ENCODE measurements at regions not wholly inside any gene's neighbourhood (a gene's known extent, or its start where the extent isn't known, plus 50 kb on each side); places are given as distances from the start of the nearest gene placed in this dataset.
A peak's percentile ranks its signal among the peaks of the same experiment; 100 is the strongest.

DNA sequence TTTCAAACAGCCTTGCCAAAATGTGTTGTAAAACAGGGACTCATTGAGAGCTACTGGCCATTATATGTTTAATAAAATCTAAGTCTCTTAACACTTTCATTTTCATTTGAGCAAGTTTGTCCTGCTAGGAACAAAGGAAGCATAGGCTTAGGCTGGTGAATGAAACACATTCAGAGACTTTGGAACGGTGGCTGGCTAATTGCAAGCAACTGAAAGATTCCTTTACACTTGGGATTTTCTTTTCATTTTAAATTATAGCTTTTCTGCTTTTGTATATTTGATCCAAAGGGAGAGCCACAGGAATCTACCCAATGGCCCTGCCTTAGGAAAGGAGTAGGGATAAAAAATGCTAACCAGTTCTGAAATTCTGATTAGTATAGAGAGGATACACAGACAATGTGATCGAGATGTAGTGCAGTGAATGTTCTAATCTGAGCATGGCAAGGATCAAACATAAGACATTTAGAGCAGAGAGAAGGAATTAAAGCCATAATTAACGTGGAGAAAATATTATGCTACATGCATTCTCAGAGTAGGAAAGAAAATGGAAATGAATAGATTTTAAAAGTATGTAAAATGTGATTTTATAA is 911.4 kb upstream of the SLC39A10 start:
- H3K4me3 ChIP-seq = no peak overlapping the region
- 0 to 92% (median 62%) methylated on average over 2 to 3 of the region's 3 CpGs; no CpG with 5 or more reads in 1 of the 10 experiments for WGBS, 10 experiments
- in situ Hi-C loops (cut with MboI; ENCODE audit: low pct_unique_long_range_greater_than_20kb in 2 of 9, low sequenced_read_pairs in 9 of 9, unreplicated experiment in 9 of 9) = no loop called here
- no peak for ATAC-seq (replicated peaks in 6 of 8)
- no peak overlapping the region for H3K27ac ChIP-seq
- H3K4me1 ChIP-seq (replicated peaks in 1 of 2) = no peaks in the 10 kb centered on the region

- H3K4me1 ChIP-seq (replicated peaks in 1 of 2) = no peaks in the 10 kb centered on the region
- H3K4me3 ChIP-seq = no peak overlapping the region
- in situ Hi-C loops (cut with MboI; ENCODE audit: low pct_unique_long_range_greater_than_20kb in 2 of 9, low sequenced_read_pairs in 9 of 9, unreplicated experiment in 9 of 9) = no loop called here
- 39 to 100% (median 80%) methylated on average over 1 to 2 of the region's 2 CpGs; no CpG with 5 or more reads in 1 of the 10 experiments for WGBS, 10 experiments
- no peak for ATAC-seq (replicated peaks in 6 of 8)
- no peak overlapping the region for H3K27ac ChIP-seq
These were observed 914.3 kb upstream of the SLC39A10 start for GRCh38 chr2:194742706-194743105.

GRCh38 chr2:194739217-194739616 is 917.8 kb upstream of the SLC39A10 start:
- Histone ChIP-seq H3K27ac (no peak overlapping the region), H3K4me3 (no peak overlapping the region), H3K4me1 (replicated peaks in 1 of 2) (no peaks in the 10 kb centered on the region)
- in situ Hi-C loops (cut with MboI; ENCODE audit: low pct_unique_long_range_greater_than_20kb in 2 of 9, low sequenced_read_pairs in 9 of 9, unreplicated experiment in 9 of 9) = no loop called here
- 0 to 97% (median 79%) methylated on average over 3 of the region's 3 CpGs; no CpG with 5 or more reads in 2 of the 10 experiments for WGBS, 10 experiments
- ATAC-seq (replicated peaks in 6 of 8) = no peak

DNA sequence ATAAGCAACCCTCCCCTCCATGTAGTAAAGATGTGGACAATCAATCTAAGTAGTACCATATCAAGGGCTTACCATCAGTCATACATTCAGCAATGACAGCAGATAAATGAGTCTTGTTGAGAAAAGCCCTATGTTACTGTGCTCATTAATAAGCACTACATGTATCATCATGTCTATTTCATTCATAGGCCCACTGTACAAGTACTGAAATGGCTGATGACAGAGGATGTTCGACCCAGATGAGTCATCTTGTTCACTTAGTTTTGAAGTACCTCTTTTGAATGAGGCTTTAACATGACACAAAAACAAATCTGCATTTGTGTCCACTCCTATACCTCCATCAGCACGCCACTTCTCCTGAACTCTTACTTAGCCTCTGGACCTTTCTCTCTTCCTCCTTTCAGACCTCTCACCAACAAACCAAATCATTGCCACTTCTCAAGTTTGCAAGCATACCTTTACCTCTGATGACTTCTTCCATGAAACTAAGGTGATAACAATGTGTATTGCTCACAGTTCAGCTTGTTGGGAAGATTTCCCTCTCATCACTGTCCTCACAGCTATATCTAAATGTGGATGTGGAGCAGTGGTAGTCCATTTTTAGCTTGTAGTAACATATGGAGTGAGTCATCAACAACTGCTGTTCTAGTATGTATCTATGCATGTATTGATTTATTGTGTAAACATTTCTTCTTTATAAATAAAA is 921.0 kb upstream of the SLC39A10 start:
- in situ Hi-C loops (cut with MboI; ENCODE audit: low pct_unique_long_range_greater_than_20kb in 2 of 9, low sequenced_read_pairs in 9 of 9, unreplicated experiment in 9 of 9) = no loop called here
- ATAC-seq (replicated peaks in 6 of 8) = peak in 3 of 8 experiments; percentile 31 to 45 (median 32)
- Histone ChIP-seq H3K27ac (no peak overlapping the region), H3K4me1 (replicated peaks in 1 of 2) (no peaks in the 10 kb centered on the region), H3K4me3 (no peak overlapping the region)
- 0 to 100% (median 81%) methylated on average over 1 to 2 of the region's 2 CpGs; no CpG with 5 or more reads in 2 of the 10 experiments for WGBS, 10 experiments

- ATAC-seq (replicated peaks in 6 of 8) = no peak
- Histone ChIP-seq H3K27ac (no peak overlapping the region), H3K4me3 (no peak overlapping the region), H3K4me1 (replicated peaks in 1 of 2) (no peaks in the 10 kb centered on the region)
- WGBS, 10 experiments = 0 to 88% (median 25%) methylated on average over 1 of the region's 1 CpG; no CpG with 5 or more reads in 3 of the 10 experiments
- in situ Hi-C loops (cut with MboI; ENCODE audit: low pct_unique_long_range_greater_than_20kb in 2 of 9, low sequenced_read_pairs in 9 of 9, unreplicated experiment in 9 of 9) = no loop called here
These were observed 926.8 kb upstream of the SLC39A10 start for GRCh38 chr2:194730266-194730665.

DNA sequence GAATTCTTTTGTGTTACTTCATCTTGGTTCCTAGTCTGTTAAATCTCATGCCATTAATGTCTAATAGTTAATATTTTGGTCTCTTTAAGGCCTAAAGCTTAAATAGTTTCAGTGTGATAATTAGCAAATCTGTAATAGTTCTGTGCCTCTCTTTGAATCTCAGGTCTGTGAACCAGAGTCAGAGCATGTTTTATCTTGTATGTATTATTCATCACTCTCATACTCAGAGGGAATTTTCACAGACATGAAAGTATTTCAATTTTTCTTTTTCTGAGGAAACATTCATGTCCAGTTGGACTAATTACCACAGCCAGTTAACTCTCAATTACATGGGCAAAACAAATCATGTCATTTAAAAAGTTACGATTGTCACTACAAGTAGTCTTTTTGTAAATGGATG is 931.9 kb upstream of the SLC39A10 start:
- Histone ChIP-seq H3K4me1 (replicated peaks in 1 of 2) (peaks cover 0 to 10% of the 10 kb centered on the region in 2 donors), H3K27ac (no peak overlapping the region), H3K4me3 (no peak overlapping the region)
- WGBS, 10 experiments = 8 to 100% (median 83%) methylated on average over 1 of the region's 1 CpG; no CpG with 5 or more reads in 2 of the 10 experiments
- in situ Hi-C loops (cut with MboI; ENCODE audit: low pct_unique_long_range_greater_than_20kb in 2 of 9, low sequenced_read_pairs in 9 of 9, unreplicated experiment in 9 of 9) = no loop called here
- ATAC-seq (replicated peaks in 6 of 8) = no peak

DNA sequence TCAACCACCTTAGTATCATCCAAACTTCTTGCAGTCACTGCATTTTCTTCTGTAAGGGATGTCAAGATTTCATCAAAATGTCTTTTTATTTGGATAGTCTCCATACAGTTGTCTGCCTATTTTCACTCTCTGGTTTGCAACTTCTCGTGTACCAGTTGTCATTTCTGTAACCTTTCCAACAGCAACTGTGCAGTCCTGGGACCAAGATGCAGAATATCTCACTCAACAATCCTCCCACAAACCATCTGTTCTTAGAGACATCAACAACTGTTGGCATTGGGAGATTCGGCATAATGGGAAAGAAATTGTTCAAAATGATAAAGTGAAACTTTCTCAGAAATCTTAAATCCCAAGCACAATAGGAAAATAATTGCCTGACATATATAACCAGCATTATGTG is 933.6 kb upstream of the SLC39A10 start:
- H3K4me1 ChIP-seq (replicated peaks in 1 of 2) = peaks cover 0 to 11% of the 10 kb centered on the region in 2 donors
- no peak overlapping the region for H3K27ac ChIP-seq
- no peak for ATAC-seq (replicated peaks in 6 of 8)
- WGBS, 10 experiments = 0 to 100% (median 86%) methylated on average over 1 to 2 of the region's 2 CpGs; no CpG with 5 or more reads in 1 of the 10 experiments
- in situ Hi-C loops (cut with MboI; ENCODE audit: low pct_unique_long_range_greater_than_20kb in 2 of 9, low sequenced_read_pairs in 9 of 9, unreplicated experiment in 9 of 9) = no loop called here
- no peak overlapping the region for H3K4me3 ChIP-seq

DNA sequence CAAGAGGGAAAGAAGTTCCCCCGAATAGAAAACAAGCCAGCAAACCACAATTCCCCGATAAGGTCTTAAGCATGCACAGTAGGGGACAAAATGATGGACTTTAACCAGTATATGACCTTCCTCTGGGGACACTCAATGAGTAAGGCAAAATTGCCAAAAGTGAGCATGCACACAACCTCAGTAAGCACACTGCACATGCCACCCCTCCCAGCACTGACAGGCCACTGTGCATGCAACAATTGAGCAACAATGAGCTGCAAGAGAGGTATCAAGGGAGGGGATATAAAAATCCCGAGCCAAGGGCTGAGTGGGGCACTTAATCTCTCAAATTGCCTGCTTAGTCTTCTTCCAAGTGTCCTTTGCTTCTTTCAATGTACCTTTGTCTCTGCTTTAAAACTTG is 935.8 kb upstream of the SLC39A10 start:
- no peak overlapping the region for H3K27ac ChIP-seq
- in situ Hi-C loops (cut with MboI; ENCODE audit: low pct_unique_long_range_greater_than_20kb in 2 of 9, low sequenced_read_pairs in 9 of 9, unreplicated experiment in 9 of 9) = no loop called here
- ATAC-seq (replicated peaks in 6 of 8) = no peak
- H3K4me1 ChIP-seq (replicated peaks in 1 of 2) = peaks cover 0 to 11% of the 10 kb centered on the region in 2 donors
- no peak overlapping the region for H3K4me3 ChIP-seq
- WGBS, 10 experiments = 0 to 95% (median 84%) methylated on average over 2 to 3 of the region's 3 CpGs; no CpG with 5 or more reads in 2 of the 10 experiments

GRCh38 chr2:194720462-194720861 is 936.6 kb upstream of the SLC39A10 start:
- H3K27ac ChIP-seq = no peak overlapping the region
- 10 to 75% (median 37%) methylated on average over 2 of the region's 2 CpGs; no CpG with 5 or more reads in 3 of the 10 experiments for WGBS, 10 experiments
- in situ Hi-C loops (cut with MboI; ENCODE audit: low pct_unique_long_range_greater_than_20kb in 2 of 9, low sequenced_read_pairs in 9 of 9, unreplicated experiment in 9 of 9) = no loop called here
- peak in 3 of 8 experiments; percentile 59 to 65 (median 63) for ATAC-seq (replicated peaks in 6 of 8)
- H3K4me3 ChIP-seq = no peak overlapping the region
- H3K4me1 ChIP-seq (replicated peaks in 1 of 2) = peaks cover 0 to 11% of the 10 kb centered on the region in 2 donors

DNA sequence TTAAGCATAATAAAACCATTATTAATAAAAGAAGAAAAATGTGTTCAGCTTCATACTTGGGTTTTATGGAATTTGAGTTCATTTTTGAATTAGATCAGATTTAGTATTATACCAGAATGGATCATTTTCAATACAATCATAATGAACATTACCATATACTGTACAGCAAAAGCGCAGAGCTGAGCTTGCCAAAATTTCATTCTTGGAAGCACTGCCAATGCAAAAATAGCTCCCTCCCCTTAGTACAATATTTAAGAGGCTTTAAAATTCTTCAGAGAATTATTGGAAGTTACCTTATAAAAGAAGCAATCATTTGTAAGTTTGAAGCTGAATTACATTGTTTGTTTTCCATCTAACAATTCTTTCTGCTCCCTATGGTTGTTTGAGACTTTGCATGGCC is 938.1 kb upstream of the SLC39A10 start:
- Histone ChIP-seq H3K4me3 (no peak overlapping the region), H3K27ac (no peak overlapping the region), H3K4me1 (replicated peaks in 1 of 2) (peaks cover 0 to 11% of the 10 kb centered on the region in 2 donors)
- ATAC-seq (replicated peaks in 6 of 8) = no peak
- 33 to 100% (median 89%) methylated on average over 1 of the region's 1 CpG; no CpG with 5 or more reads in 4 of the 10 experiments for WGBS, 10 experiments
- in situ Hi-C loops (cut with MboI; ENCODE audit: low pct_unique_long_range_greater_than_20kb in 2 of 9, low sequenced_read_pairs in 9 of 9, unreplicated experiment in 9 of 9) = no loop called here

DNA sequence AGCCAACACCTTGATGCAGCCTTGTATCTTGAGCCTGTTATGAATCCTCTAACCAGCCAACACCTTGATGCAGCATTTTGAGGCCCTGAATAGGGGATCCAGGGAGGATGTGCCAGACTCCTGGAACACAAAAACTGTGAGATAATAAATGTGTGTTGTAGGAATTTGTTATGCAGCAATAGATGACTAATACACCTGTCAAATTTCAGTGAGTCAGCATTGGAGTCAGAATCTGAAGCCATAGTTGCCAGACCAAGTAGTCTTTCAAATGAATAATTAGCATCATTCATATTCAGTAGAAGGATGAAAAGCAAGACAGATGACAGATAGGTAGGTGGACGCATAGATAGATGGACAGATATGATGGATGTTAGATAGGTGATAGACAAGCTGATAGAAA is 942.5 kb upstream of the SLC39A10 start:
- no peak for ATAC-seq (replicated peaks in 6 of 8)
- Histone ChIP-seq H3K4me3 (no peak overlapping the region), H3K27ac (no peak overlapping the region), H3K4me1 (replicated peaks in 1 of 2) (no peaks in the 10 kb centered on the region)
- in situ Hi-C loops (cut with MboI; ENCODE audit: low pct_unique_long_range_greater_than_20kb in 2 of 9, low sequenced_read_pairs in 9 of 9, unreplicated experiment in 9 of 9) = no loop called here
- WGBS, 10 experiments = 0 to 71% methylated on average over 1 of the region's 1 CpG; no CpG with 5 or more reads in 8 of the 10 experiments

- Histone ChIP-seq H3K4me3 (no peak overlapping the region), H3K4me1 (replicated peaks in 1 of 2) (no peaks in the 10 kb centered on the region), H3K27ac (no peak overlapping the region)
- in situ Hi-C loops (cut with MboI; ENCODE audit: low pct_unique_long_range_greater_than_20kb in 2 of 9, low sequenced_read_pairs in 9 of 9, unreplicated experiment in 9 of 9) = no loop called here
- 0 to 84% (median 59%) methylated on average over 2 to 3 of the region's 3 CpGs; no CpG with 5 or more reads in 1 of the 10 experiments for WGBS, 10 experiments
- no peak for ATAC-seq (replicated peaks in 6 of 8)
These were observed 947.2 kb upstream of the SLC39A10 start for GRCh38 chr2:194709840-194710239.

DNA sequence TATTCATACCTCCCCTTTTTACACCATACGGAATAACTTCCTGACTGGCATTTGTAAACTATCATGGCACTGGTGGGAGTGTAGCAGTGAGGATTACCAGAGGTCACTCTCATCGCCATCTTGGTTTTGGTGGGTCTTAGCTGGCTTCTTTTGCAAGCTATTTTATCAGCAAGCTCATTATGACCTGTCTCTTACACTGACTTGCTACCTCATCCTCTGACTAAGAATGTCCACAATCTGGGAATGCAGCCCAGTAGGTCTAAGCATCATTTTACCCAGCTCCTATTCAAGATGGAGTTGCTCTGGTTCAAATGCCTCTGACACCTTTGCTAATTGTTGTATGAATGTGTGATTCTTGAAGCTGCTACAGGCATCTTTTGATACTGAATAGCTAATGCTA is 950.8 kb upstream of the SLC39A10 start:
- Histone ChIP-seq H3K27ac (no peak overlapping the region), H3K4me3 (no peak overlapping the region), H3K4me1 (replicated peaks in 1 of 2) (no peaks in the 10 kb centered on the region)
- WGBS, 10 experiments = 0 to 100% (median 91%) methylated on average over 1 to 2 of the region's 2 CpGs; no CpG with 5 or more reads in 3 of the 10 experiments
- in situ Hi-C loops (cut with MboI; ENCODE audit: low pct_unique_long_range_greater_than_20kb in 2 of 9, low sequenced_read_pairs in 9 of 9, unreplicated experiment in 9 of 9) = no loop called here
- no peak for ATAC-seq (replicated peaks in 6 of 8)

Data from motor neuron (in vitro differentiated cells).